Neuronal stem cell (in vitro differentiated cells): ENCODE measurements at regions not wholly inside any gene's neighbourhood (a gene's known extent, or its start where the extent isn't known, plus 50 kb on each side); places are given as distances from the start of the nearest gene placed in this dataset.

Source experiments
- DNase-seq: peaks from one replicate; pipeline ENCODE4 v3.0.0-alpha.2; 2013; ENCODE audit warnings: low spot score
- H2AFZ ChIP-seq: one replicate; pipeline ENCODE4 v1.6.1; 2013; ENCODE audit warnings: mild to moderate bottlenecking, low read length, inconsistent platforms
- H2AK5ac ChIP-seq: 2 replicates; pipeline ENCODE4 v1.6.1; 2013; ENCODE audit warnings: low read depth, mild to moderate bottlenecking, inconsistent platforms, low read length, moderate library complexity, mixed read lengths
- H2BK120ac ChIP-seq: 2 replicates; pipeline ENCODE4 v1.6.1; 2013; ENCODE audit warnings: low read depth, mild to moderate bottlenecking, inconsistent platforms, low read length, moderate library complexity, mixed read lengths
- H2BK12ac ChIP-seq: one replicate; pipeline ENCODE4 v1.6.1; 2013; ENCODE audit warnings: low read length, inconsistent platforms
- H2BK15ac ChIP-seq: 2 replicates; pipeline ENCODE4 v1.6.1; 2013; ENCODE audit warnings: mild to moderate bottlenecking, low read length, inconsistent platforms, mixed read lengths
- H2BK5ac ChIP-seq: one replicate; pipeline ENCODE4 v1.6.1; 2013; ENCODE audit warnings: inconsistent platforms, mild to moderate bottlenecking, low read length, moderate library complexity
- H3K14ac ChIP-seq: one replicate; pipeline ENCODE4 v1.6.1; 2013; ENCODE audit warnings: low read length, inconsistent platforms
- H3K18ac ChIP-seq: 2 replicates; pipeline ENCODE4 v1.6.1; 2013; ENCODE audit warnings: low read length, inconsistent platforms
- H3K23ac ChIP-seq: 2 replicates; pipeline ENCODE4 v1.6.1; 2013; ENCODE audit warnings: low read depth, mild to moderate bottlenecking, mixed read lengths, low read length, inconsistent platforms; ENCODE audit not compliant: poor library complexity
- H3K27ac ChIP-seq: replicated peaks from 3 replicates; pipeline ENCODE4 v1.5.1; 2013; ENCODE audit warnings: low read length, inconsistent platforms
- H3K27me3 ChIP-seq, 3 experiments: 2 replicates each; pipeline ENCODE4 v1.6.1; 2013; ENCODE audit warnings: low read length in 3 of 3, mild to moderate bottlenecking in 2 of 3, inconsistent platforms in 1 of 3, low read depth in 1 of 3, mixed read lengths in 1 of 3, moderate library complexity in 1 of 3; ENCODE audit not compliant: control insufficient read depth in 3 of 3, insufficient read depth in 3 of 3
- H3K36me3 ChIP-seq, 2 donors: replicated peaks in 1 of 2; 2 replicates each; pipeline ENCODE4 v1.6.1; 2013; ENCODE audit warnings: low read length in 2 of 2; ENCODE audit not compliant: control insufficient read depth in 2 of 2, insufficient read depth in 2 of 2
- H3K4ac ChIP-seq: 2 replicates; pipeline ENCODE4 v1.6.1; 2013; ENCODE audit warnings: inconsistent platforms, mild to moderate bottlenecking, low read length, moderate library complexity
- H3K4me1 ChIP-seq, 2 donors: 1 replicate in 1 of 2; 2 replicates in 1 of 2; pipeline ENCODE4 v1.6.1; 2013; ENCODE audit warnings: low read length in 2 of 2, low read depth in 1 of 2; ENCODE audit not compliant: control insufficient read depth in 2 of 2, insufficient read depth in 1 of 2
- H3K4me2 ChIP-seq: one replicate; pipeline ENCODE4 v1.6.1; 2013; ENCODE audit warnings: mild to moderate bottlenecking, low read length, inconsistent platforms; ENCODE audit not compliant: insufficient read depth, poor library complexity, severe bottlenecking
- H3K4me3 ChIP-seq, 2 donors: 2 replicates each; pipeline ENCODE4 v1.5.1; 2013; ENCODE audit warnings: low read length in 2 of 2, mild to moderate bottlenecking in 2 of 2, inconsistent platforms in 1 of 2, moderate library complexity in 1 of 2
- H3K79me1 ChIP-seq: one replicate; pipeline ENCODE4 v1.6.1; 2013; ENCODE audit warnings: low read depth, mild to moderate bottlenecking, inconsistent platforms, low read length, moderate library complexity
- H3K9ac ChIP-seq: one replicate; pipeline ENCODE4 v1.6.1; 2013; ENCODE audit warnings: mild to moderate bottlenecking, low read depth, low read length, inconsistent platforms; ENCODE audit not compliant: poor library complexity
- H3K9me3 ChIP-seq, 2 donors: replicated peaks in 1 of 2; 2 replicates each; pipeline versions ENCODE3 to v1.6.1; 2013; ENCODE audit warnings: low read length in 2 of 2, mild to moderate bottlenecking in 2 of 2, inconsistent platforms in 1 of 2, low read depth in 1 of 2, mixed read lengths in 1 of 2, moderate library complexity in 1 of 2; ENCODE audit not compliant: control insufficient read depth in 2 of 2, insufficient read depth in 1 of 2
- H4K8ac ChIP-seq: one replicate; pipeline ENCODE4 v1.6.1; 2013; ENCODE audit warnings: low read depth, mild to moderate bottlenecking, inconsistent platforms, low read length, moderate library complexity
- H4K91ac ChIP-seq: one replicate; pipeline ENCODE4 v1.6.1; 2013; ENCODE audit warnings: low read length, low read depth, mild to moderate bottlenecking, inconsistent platforms; ENCODE audit not compliant: poor library complexity
- WGBS, 2 donors: extraction: QIAGEN DNeasy Blood & Tissue Kit; methylation state at CpG; one replicate each; pipeline ENCODE4 v1.1.7; 2013; ENCODE audit warnings: missing lambda C conversion rate in 2 of 2, mixed read lengths in 1 of 2; ENCODE audit not compliant: insufficient read length in 2 of 2, insufficient replicate concordance in 1 of 2; ENCODE audit errors: extremely low coverage in 2 of 2; 5-methylcytosine and 5-hydroxymethylcytosine counted together

GRCh38 chr12:98275131-98275475 is 240.3 kb upstream of the TMPO start:
- Histone ChIP-seq H3K4me1 (no peaks in the 10 kb centered on the region), H3K18ac (peak overlapping the region; percentile 48), H3K4me3 (no peak overlapping the region), H2BK5ac (no peak overlapping the region), H2AFZ (no peak overlapping the region), H2BK12ac (no peak overlapping the region), H3K27ac (no peak overlapping the region), H3K27me3 (no peaks in the 10 kb centered on the region), H3K14ac (no peak overlapping the region), H3K23ac (no peak overlapping the region), H3K9me3 (no peaks in the 10 kb centered on the region), H3K4ac (no peak overlapping the region), H3K9ac (no peak overlapping the region), H3K79me1 (no peaks in the 10 kb centered on the region), H2BK120ac (no peak overlapping the region), H2AK5ac (no peak overlapping the region), H4K91ac (no peak overlapping the region), H4K8ac (no peak overlapping the region), H2BK15ac (no peak overlapping the region), H3K36me3 (no peaks in the 10 kb centered on the region), H3K4me2 (no peak overlapping the region)
- WGBS, 2 donors, result no CpG with 5 or more reads among the region's 4 CpGs
- DNase-seq, result no peak

GRCh38 chr12:98280152-98280551 is 235.2 kb upstream of the TMPO start:
- Histone ChIP-seq H3K4me3 (no peak overlapping the region), H2BK15ac (no peak overlapping the region), H3K79me1 (no peaks in the 10 kb centered on the region), H2AK5ac (no peak overlapping the region), H3K4me2 (no peak overlapping the region), H3K4ac (no peak overlapping the region), H2BK12ac (no peak overlapping the region), H4K8ac (no peak overlapping the region), H3K27ac (no peak overlapping the region), H3K23ac (no peak overlapping the region), H2BK5ac (no peak overlapping the region), H3K9ac (no peak overlapping the region), H3K36me3 (no peaks in the 10 kb centered on the region), H2AFZ (peak overlapping the region; percentile 17), H2BK120ac (no peak overlapping the region), H3K4me1 (no peaks in the 10 kb centered on the region), H3K9me3 (no peaks in the 10 kb centered on the region), H4K91ac (no peak overlapping the region), H3K27me3 (no peaks in the 10 kb centered on the region), H3K14ac (no peak overlapping the region), H3K18ac (no peak overlapping the region)
- no CpG with 5 or more reads among the region's 6 CpGs for WGBS, 2 donors
- no peak for DNase-seq

- H2BK15ac ChIP-seq, result no peak overlapping the region
- H3K14ac ChIP-seq, result no peak overlapping the region
- WGBS, 2 donors, result no CpG with 5 or more reads among the region's 7 CpGs
- peak overlapping the region; percentile 17 for H2AFZ ChIP-seq
- no peaks in the 10 kb centered on the region for H3K79me1 ChIP-seq
- no peak overlapping the region for H4K91ac ChIP-seq
- H3K27ac ChIP-seq, result no peak overlapping the region
- no peaks in the 10 kb centered on the region for H3K27me3 ChIP-seq
- no peak overlapping the region for H2AK5ac ChIP-seq
- H2BK120ac ChIP-seq, result no peak overlapping the region
- H2BK12ac ChIP-seq, result no peak overlapping the region
- H3K4ac ChIP-seq, result no peak overlapping the region
- H3K23ac ChIP-seq, result no peak overlapping the region
- no peaks in the 10 kb centered on the region for H3K9me3 ChIP-seq
- no peak overlapping the region for H3K4me3 ChIP-seq
- H3K36me3 ChIP-seq, result no peaks in the 10 kb centered on the region
- no peaks in the 10 kb centered on the region for H3K4me1 ChIP-seq
- no peak overlapping the region for H3K9ac ChIP-seq
- H3K4me2 ChIP-seq, result no peak overlapping the region
- no peak overlapping the region for H2BK5ac ChIP-seq
- no peak overlapping the region for H3K18ac ChIP-seq
- H4K8ac ChIP-seq, result no peak overlapping the region
- no peak for DNase-seq
Measured at GRCh38 chr12:98280621-98281020, 234.8 kb upstream of the TMPO start.

GRCh38 chr12:98291828-98292227 is 223.6 kb upstream of the TMPO start:
- H2BK5ac ChIP-seq, result no peak overlapping the region
- WGBS, 2 donors, result no CpG with 5 or more reads among the region's 4 CpGs
- DNase-seq, result no peak
- H3K4me3 ChIP-seq, result no peak overlapping the region
- no peak overlapping the region for H3K4ac ChIP-seq
- no peak overlapping the region for H2AFZ ChIP-seq
- no peak overlapping the region for H3K18ac ChIP-seq
- peaks cover 0 to 1% of the 10 kb centered on the region in 2 donors for H3K4me1 ChIP-seq
- no peak overlapping the region for H2AK5ac ChIP-seq
- no peak overlapping the region for H3K4me2 ChIP-seq
- H3K79me1 ChIP-seq, result no peaks in the 10 kb centered on the region
- H2BK120ac ChIP-seq, result no peak overlapping the region
- no peaks in the 10 kb centered on the region for H3K36me3 ChIP-seq
- no peak overlapping the region for H3K14ac ChIP-seq
- no peak overlapping the region for H4K8ac ChIP-seq
- H2BK12ac ChIP-seq, result no peak overlapping the region
- H3K23ac ChIP-seq, result no peak overlapping the region
- H3K27ac ChIP-seq, result no peak overlapping the region
- H4K91ac ChIP-seq, result no peak overlapping the region
- H3K9me3 ChIP-seq, result peaks cover 0 to under 1% of the 10 kb centered on the region in 2 donors
- no peak overlapping the region for H3K9ac ChIP-seq
- peaks cover 0 to 6% (median 0%) of the 10 kb centered on the region in 3 experiments for H3K27me3 ChIP-seq
- H2BK15ac ChIP-seq, result no peak overlapping the region
